HG02798 (cell line): ENCODE measurements at regions not wholly inside any gene's neighbourhood (a gene's known extent, or its start where the extent isn't known, plus 50 kb on each side); places are given as distances from the start of the nearest gene placed in this dataset.
"Not testable (repeated sequence)": the region's sequence is repeated elsewhere in the genome, so short reads cannot be mapped to it uniquely, and the experiment has no call there.

Experiments used
- ATAC-seq: cut with Tn5 transposase; IDR thresholded peaks from one replicate; pipeline ENCODE4 v1.9.1; 2021; ENCODE audit warnings: mild to moderate bottlenecking; ENCODE audit not compliant: unreplicated experiment, poor library complexity

DNA sequence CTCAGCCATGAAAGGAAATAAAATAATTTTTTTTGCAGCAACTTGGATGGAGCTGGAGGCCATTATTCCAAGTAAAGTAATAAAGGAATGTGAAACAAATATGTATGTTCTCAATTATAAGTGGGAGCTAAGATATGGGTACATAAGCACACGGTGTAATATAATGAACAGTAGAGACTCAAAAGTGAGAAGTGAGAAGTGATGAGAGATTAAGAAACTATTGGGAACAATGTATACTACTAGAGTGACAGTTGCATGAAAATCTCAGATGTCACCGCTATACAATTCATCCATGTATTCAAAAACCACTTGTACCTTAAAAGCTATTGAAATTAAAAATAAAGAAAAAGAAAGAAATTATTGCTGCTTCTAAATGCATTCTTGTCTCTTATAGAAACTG lies 182.9 kb upstream of the TACR3 start:
- no peak for ATAC-seq

DNA sequence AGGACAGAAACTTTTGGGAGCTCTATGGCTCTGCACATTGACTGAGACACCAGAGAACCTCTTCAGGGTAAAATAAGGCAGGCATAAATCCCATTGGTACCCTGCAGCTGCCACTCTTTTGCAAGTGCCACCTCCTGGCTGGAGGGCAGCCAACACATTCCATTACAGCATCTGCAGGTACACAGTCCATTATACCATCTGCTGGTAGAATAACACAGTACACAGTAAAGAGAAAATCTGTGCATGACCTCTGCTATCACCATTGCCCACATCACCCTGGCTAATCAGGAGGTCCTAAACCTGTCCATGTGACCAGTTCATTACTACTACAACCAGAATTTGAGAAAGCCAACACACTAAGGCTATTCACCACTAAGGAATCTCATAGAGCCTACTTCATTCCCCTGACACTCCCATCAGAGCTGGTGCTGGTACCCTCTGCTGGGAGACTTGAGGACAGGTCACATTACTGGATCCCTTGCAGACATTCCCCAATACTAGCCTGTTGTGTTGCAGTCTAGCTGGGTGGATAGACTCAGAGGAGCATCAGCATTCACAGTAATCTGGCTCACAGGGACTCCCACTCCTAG lies 176.2 kb upstream of the TACR3 start:
- no peak for ATAC-seq

DNA sequence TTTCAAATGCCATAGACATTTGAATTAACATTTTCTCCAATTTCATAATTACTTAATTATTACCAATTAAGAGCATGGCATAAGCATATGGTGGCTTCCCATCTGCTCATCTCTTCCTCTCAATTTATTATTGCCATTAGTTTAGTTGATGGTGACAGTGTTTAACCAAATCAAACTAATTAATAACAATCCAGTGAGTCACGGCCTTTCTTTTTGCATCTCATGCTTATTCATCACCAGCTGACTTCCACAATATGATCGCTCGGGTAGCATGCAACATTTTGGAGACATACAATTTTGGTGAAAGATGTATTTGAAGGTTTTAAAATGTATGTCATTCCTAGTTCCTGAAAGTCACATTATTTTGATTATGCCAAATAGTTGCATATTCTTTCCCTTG lies 172.8 kb upstream of the TACR3 start:
- no peak for ATAC-seq

DNA sequence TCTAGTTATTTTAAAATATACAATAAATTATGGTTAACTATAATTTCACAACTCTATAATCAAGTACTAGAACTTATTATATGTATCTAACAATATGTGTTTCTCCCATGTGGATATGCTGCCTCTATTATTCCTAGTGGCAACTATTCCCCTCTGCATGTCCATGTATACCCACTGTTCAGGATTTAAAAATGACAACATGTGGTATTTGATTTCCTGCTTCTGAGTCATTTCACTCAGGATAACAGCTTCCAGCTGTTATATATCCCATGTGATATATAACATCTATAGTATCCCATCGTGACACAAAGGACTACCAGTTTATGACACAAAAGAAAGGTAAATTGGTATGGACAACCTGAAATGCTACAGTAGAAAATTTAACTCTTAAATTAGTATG lies 167.4 kb upstream of the TACR3 start:
- no peak for ATAC-seq

DNA sequence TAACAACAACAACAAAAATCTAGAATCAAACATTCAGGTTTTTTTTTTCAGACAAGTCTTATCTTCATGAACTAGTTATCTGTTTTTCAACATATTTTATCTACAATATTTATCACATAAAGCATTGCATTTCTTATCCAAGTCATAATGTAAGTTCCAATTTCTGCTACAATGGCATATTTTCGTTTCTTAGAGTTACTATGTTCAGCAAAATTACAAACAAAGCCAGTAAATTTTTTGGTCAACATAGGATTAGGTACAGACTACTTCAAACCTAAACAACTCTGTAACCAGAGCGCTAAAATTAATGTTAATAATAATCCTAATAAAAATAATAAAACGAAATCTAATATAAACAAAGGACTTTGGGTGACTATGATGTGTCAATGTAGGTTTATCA lies 165.4 kb upstream of the TACR3 start:
- ATAC-seq: no peak

DNA sequence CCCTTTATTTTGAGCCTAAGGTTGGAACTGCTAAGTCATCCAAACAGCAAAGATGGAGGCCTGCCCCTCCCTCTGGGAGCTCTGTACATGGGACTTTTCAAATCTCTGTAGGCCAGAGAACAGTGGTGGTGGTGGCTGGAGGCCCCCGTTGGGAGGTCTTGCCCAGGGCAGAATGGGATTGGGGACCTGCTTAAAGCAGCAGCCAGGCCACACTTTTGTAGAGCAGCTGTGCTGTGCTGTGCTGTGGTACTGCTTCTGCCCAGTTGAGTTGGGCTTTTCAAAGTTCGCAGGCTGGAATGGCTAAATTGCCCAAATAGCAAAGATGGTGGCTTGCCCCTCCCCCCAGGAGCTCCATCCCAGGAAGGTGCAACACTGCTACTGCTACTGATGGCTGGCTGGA lies 147.5 kb upstream of the TACR3 start:
- no peak for ATAC-seq

DNA sequence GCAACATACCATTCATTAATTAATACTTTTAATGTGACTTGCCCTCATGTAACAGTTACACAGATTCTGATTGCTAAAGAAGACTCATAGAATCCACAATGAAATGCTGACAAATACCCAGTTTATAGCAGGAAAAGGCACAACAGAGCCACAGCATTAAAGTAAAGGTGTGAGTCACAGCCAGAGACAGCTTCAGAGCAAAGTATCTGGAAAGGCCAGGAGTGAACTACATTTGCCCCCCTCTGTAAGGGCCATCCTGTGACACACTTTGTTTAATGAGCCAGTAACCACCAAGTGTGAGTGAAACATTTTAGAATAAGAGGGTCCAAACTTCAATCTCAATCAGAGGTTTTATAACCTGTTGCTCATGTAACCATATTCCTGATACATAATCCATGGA lies 133.8 kb upstream of the TACR3 start:
- ATAC-seq: no peak

DNA sequence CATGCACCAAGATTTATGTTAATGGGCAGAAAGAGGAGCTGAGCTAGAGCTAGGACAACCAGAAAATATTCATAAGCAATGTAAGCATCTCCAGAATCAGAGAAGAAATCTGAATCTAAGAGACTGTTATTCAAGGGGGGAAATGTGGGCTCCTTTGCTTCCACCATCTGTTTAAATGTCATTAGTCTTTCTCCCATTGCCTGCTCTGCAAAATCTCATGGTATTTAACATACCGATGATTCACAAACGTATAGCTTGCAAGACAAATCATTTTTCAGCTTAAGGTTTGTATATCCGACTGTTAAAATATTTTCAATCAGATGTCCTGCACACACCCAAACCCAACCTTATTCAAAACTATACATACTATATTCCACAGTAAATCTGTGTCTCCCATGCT lies 133.4 kb upstream of the TACR3 start:
- no peak for ATAC-seq

DNA sequence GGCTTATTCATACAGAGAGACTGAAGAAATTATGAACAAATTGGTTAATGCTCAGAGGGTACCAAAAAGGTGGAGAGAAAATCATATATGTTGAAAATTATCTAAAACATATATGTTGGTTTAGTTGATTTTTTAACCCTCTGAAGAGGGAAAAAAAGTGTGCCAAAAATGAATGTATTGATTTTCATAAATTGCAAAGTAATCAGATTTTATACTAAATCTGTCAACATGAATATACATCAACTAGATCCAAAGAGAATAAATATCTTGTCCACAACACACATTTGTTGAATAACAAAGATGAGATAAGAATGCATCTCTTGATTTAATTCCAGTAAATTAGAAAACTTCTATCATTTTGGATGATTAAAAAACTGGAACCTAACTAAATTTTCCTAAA lies 125.3 kb upstream of the TACR3 start:
- no peak for ATAC-seq

DNA sequence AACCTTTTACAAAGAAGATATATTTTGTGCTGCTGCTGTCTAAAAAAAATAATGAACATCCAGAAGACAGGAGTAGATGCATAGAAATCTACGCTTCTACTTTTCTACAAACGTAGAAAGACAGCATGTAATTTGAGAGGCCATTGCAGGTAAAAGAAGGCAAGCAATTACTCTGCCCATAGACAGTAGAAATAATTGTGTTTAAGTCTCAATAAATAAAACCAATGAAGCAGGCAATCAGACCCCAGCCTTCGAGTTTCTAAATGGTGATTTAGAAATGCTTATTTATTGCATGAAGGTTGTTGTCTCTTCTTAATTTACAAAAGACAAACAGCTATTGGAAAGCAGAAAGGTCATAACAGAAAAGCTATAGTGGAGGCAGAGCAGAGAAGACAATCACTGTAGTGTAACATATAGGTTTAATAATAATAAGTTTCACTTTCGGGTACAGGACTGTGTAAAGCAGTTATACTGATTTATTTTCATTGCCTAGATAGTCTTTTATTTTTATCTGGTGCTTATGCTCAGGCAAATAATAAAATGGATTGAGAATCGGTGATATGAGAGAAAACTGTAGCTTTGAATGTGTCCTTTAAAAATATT lies 123.0 kb upstream of the TACR3 start:
- no peak for ATAC-seq

DNA sequence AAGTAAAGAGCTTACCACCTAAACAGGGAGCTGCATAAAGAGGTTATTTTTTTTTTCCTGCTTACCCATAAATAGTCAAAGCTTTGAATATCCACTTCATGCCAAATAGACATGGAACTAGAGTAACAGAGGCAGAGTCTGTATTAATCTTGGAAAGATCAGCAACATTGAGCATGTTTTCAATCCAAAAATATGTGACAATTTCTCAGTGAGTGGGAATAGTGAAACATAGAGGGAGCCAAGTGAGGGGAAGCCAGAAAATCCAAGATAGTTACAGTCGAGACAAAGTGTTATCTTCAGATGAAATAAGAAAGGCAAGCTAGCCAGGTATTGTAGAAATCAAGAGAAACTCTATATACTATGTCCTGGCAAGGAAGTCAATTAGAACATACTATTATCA lies 122.3 kb upstream of the TACR3 start:
- no peak for ATAC-seq

DNA sequence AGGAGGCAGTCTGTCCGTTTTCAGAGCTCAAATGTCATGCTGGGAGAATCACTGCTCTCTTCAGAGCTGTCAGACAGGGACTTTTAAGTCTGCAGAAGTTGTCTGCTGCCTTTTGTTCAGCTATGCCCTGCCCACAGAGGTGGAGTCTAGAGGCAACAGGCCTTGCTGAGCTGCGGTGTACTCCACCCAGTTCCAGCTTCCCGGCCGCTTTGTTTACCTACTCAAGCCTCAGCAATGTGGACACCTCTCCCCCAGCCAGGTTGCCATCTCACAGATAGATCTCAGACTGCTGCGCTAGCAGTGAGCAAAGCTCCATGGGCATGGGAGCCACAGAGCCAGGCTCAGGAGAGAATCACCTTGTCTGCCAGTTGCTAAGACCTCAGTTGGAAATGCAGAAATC lies 90.5 kb upstream of the TACR3 start:
- not testable (repeated sequence) for ATAC-seq

DNA sequence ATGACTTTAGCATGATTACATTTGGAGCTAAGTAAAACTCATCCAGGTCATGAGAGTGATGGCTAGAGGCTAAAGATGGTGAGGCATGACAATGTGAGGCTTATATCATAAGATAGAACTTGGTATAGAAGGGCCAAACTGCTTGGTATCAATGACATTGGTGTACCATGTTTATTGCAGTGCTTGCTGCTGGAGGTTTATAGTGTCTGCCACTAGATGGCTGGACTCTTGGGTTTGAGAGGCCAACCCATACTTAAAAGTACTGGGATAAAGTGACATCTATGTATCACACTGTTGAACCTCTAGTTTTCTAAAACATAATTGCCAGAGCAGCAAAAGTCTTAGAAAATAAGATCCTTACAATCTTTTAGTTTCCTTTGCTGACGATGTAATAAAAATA lies 83.0 kb upstream of the TACR3 start:
- ATAC-seq: no peak

DNA sequence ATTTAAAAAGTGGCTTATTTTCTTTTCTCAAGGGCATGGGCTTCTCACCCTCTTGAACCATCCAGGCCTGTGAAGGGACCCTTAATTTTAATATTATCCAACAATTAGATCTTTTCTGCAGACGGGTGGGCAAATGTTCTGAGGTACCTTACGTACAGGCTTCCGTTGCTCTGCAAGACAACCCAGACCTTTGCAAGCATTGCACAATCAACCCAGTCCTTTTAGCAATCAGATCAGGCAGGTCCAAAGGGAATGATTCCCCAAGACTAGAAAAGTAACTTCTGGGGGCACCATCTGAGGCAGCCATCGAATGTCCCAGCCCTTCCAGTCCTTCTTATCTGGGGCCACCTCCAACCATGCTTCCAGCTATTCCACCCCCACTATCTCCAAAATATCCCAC lies 67.3 kb upstream of the TACR3 start:
- ATAC-seq: no peak

DNA sequence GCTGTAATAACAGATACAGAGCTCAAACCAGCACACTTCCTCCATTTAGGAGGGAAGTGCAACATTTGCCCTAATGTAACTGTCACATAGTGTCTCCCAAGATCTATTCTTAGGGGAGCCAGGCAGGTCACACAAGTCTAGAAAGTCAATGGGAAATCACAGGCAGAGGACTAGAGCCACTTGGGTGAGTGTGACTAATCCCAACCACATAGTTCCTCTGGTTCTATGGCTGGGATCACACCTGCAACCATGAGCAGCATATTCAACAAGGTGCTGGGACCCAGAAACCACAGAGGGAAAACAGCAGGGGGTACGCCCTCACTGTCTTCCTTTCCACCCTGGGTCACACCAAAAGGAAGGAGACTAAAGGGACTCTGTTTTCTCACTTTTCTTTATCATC lies 66.8 kb upstream of the TACR3 start:
- ATAC-seq: no peak

DNA sequence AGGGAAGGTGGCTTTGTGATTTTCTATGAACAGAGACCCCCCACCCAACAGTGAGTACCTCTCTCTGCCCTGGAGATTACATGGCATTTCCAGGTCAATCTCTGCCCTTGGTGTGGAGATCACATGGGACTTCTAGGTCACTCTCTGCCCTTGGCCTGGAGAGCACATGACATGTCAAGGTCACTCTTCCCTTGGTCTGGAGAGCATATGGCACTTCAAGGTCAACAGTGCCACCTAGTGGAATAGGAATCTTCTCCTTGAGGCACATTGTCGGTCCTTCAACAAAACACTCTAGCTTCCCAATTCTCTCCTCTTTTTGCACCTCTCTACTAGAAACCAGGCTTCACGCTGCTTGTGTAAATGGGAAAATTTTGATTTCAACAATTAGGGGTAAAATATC lies 66.2 kb upstream of the TACR3 start:
- ATAC-seq: peak; percentile 87

DNA sequence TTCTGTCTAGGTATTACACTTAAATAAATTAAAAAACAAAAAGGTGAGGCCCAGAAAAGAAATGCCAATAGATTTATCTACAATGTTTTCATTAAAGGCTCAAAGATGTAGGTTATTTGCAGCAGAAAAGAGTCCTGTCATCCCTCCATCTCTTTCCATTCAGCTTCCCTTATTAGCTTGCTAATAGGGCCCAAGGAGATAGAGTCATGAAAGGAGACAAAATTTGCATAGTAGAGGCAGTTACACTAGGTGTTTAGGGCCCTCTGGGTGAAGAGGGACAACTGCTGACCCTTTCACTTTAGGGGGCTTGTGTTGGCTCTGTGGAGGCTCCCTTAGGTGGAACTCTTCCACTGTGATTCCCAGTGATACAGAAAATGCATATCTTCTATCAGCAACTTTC lies 58.4 kb upstream of the TACR3 start:
- ATAC-seq: no peak

DNA sequence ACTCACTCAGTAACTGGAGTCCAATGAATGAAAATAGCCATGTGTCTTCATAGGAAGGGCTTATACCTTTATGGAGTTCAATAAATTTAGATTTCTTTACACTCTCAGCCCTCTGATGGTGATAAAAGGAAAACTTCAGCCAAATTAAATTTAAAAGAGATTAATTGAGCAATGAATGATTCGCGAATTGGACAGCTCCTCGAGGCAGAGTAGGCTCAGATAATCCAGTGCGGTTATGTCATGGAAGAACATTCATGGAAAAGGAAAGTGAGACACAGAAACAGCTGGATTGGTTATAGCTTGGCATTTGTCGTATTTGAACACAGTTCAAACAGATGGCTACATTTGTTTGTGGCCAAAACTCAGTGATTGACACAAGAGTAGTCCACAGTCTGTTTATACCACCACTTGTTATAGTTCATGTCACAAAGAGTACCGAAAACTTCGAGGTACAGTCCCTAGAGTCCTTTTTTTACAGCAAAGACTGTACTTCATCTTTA lies 54.6 kb upstream of the TACR3 start:
- ATAC-seq: no peak

DNA sequence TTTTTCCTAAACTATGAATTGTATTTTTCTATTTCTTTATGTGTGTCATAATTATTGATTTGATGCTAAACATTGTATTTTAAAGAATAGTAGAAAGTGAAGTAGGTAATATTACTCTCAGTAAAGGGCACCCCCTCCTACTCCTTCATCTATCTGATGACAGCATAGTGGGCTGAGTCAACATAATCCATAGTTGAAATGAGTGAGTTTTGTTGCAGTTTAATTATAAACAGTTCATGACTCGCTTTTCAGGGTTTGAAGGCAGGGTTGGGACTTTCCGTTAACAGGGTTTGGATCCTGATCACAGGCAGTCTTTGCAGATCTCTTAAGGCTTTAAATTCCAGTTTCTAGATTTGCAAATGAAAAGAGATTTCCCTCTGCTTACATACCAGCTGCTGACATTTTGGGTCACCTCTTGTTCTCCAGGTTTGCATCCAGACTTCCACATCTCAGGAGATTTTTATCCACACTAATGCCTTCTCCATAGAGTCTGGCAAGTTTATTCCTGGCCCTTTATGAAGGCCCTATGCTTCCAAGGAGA lies 54.0 kb upstream of the TACR3 start:
- ATAC-seq: no peak
